OCI-LY3 (cell line): ENCODE measurements at regions not wholly inside any gene's neighbourhood (a gene's known extent, or its start where the extent isn't known, plus 50 kb on each side); places are given as distances from the start of the nearest gene placed in this dataset.
"Not testable (repeated sequence)": the region's sequence is repeated elsewhere in the genome, so short reads cannot be mapped to it uniquely, and the experiment has no call there.

ENCODE experiments used
- H2AFZ ChIP-seq: fragments of 200-600, 300-600 bp; shearing (Covaris generic); 2 replicates; pipeline ENCODE4 v1.6.0; 2014; ENCODE audit warnings: antibody characterized with exemption, low read depth, low read length
- H3K27ac ChIP-seq: fragments of 200-600, 300-600 bp; sonication (generic); 2 replicates; pipeline ENCODE4 v1.5.1; 2014; ENCODE audit warnings: mild to moderate bottlenecking, low read length, moderate library complexity, mixed read lengths
- H3K27me3 ChIP-seq: fragments of 200-600, 300-600 bp; sonication (generic); 2 replicates; pipeline ENCODE4 v1.6.1; 2014; ENCODE audit warnings: low read depth, low read length, mixed read lengths
- H3K36me3 ChIP-seq: fragments of 200-600, 300-600 bp; sonication (generic); replicated peaks from 2 replicates; pipeline ENCODE3; 2014; ENCODE audit warnings: low read depth, low read length, mixed read lengths
- H3K4me1 ChIP-seq: fragments of 300-600, 200-600 bp; sonication (generic); 2 replicates; pipeline ENCODE4 v1.6.1; 2014; ENCODE audit warnings: low read length, mixed read lengths
- H3K4me2 ChIP-seq: fragments of 200-600, 300-600 bp; sonication (generic); 2 replicates; pipeline ENCODE4 v1.6.1; 2014; ENCODE audit warnings: low read length, mixed read lengths
- H3K4me3 ChIP-seq: fragments of 300-600, 200-600 bp; sonication (generic); 2 replicates; pipeline ENCODE4 v1.5.1; 2014; ENCODE audit warnings: antibody characterized with exemption, mild to moderate bottlenecking, low read length, moderate library complexity
- H3K79me2 ChIP-seq: fragments of 300-600, 200-600 bp; shearing (Covaris generic); 2 replicates; pipeline ENCODE4 v1.6.1; 2014; ENCODE audit warnings: mild to moderate bottlenecking, low read length, mixed read lengths
- H3K9ac ChIP-seq: fragments of 300-600, 200-600 bp; shearing (Covaris generic); 2 replicates; pipeline ENCODE4 v1.6.0; 2014; ENCODE audit warnings: mild to moderate bottlenecking, low read length, moderate library complexity
- H3K9me3 ChIP-seq: fragments of 200-600, 300-600 bp; shearing (Covaris generic); 2 replicates; pipeline ENCODE4 v1.6.1; 2014; ENCODE audit warnings: low read length, mixed read lengths; ENCODE audit not compliant: insufficient read depth
- H4K20me1 ChIP-seq: fragments of 200-600, 300-600 bp; sonication (generic); 2 replicates; pipeline ENCODE4 v1.6.1; 2016; ENCODE audit warnings: low read length, mixed read lengths; ENCODE audit not compliant: insufficient read depth
- EZH2phosphoT487 ChIP-seq: fragments of 200-600 bp; shearing (Covaris generic); IDR thresholded peaks from 2 replicates; pipeline ENCODE4 v1.6.1; 2018; ENCODE audit warnings: antibody characterized with exemption, mixed run types, low read depth
- TF ChIP-seq, protein P1 (sequence below): fragments of 200-600, 300-600 bp; sonication (generic); IDR thresholded peaks from 2 replicates; pipeline ENCODE4 v1.5.1; 2014; ENCODE audit warnings: antibody characterized with exemption, low read length, low read depth

DNA sequence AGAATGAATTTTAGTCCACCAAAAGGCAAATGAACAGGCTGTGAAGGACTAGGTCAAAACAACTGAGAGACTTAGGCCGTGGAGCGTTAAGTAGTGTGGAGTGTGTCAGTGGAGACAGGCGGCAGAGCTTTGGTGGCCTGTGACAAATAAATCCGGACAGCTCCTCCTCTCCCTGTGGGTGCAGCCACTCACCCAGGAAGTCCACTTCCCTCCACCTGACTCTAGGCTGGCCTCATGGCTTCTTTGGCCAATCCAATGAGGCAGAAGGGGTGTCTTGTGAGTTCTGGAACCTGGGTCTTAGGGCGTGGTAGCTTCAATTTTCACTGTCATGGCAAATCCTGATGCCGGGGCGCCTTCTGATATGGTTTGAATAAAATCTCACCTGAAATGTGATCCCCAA lies 180.9 kb upstream of the C14orf180 start:
- H3K79me2 ChIP-seq = no peaks in the 10 kb centered on the region
- H3K4me3 ChIP-seq = no peak overlapping the region
- H3K9ac ChIP-seq = no peak overlapping the region
- no peak overlapping the region for H2AFZ ChIP-seq
- TF ChIP-seq EZH2phosphoT487 = no peak
- TF ChIP-seq, protein P1, sequence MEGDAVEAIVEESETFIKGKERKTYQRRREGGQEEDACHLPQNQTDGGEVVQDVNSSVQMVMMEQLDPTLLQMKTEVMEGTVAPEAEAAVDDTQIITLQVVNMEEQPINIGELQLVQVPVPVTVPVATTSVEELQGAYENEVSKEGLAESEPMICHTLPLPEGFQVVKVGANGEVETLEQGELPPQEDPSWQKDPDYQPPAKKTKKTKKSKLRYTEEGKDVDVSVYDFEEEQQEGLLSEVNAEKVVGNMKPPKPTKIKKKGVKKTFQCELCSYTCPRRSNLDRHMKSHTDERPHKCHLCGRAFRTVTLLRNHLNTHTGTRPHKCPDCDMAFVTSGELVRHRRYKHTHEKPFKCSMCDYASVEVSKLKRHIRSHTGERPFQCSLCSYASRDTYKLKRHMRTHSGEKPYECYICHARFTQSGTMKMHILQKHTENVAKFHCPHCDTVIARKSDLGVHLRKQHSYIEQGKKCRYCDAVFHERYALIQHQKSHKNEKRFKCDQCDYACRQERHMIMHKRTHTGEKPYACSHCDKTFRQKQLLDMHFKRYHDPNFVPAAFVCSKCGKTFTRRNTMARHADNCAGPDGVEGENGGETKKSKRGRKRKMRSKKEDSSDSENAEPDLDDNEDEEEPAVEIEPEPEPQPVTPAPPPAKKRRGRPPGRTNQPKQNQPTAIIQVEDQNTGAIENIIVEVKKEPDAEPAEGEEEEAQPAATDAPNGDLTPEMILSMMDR = no peak
- H3K4me1 ChIP-seq = no peaks in the 10 kb centered on the region
- H3K36me3 ChIP-seq = no peaks in the 10 kb centered on the region
- H3K27me3 ChIP-seq = no peaks in the 10 kb centered on the region
- H4K20me1 ChIP-seq = no peaks in the 10 kb centered on the region
- no peak overlapping the region for H3K4me2 ChIP-seq
- H3K9me3 ChIP-seq = 0 out of 2 replicates have a peak, but pooled peaks cover 3% of the 10 kb centered on the region
- no peak overlapping the region for H3K27ac ChIP-seq

DNA sequence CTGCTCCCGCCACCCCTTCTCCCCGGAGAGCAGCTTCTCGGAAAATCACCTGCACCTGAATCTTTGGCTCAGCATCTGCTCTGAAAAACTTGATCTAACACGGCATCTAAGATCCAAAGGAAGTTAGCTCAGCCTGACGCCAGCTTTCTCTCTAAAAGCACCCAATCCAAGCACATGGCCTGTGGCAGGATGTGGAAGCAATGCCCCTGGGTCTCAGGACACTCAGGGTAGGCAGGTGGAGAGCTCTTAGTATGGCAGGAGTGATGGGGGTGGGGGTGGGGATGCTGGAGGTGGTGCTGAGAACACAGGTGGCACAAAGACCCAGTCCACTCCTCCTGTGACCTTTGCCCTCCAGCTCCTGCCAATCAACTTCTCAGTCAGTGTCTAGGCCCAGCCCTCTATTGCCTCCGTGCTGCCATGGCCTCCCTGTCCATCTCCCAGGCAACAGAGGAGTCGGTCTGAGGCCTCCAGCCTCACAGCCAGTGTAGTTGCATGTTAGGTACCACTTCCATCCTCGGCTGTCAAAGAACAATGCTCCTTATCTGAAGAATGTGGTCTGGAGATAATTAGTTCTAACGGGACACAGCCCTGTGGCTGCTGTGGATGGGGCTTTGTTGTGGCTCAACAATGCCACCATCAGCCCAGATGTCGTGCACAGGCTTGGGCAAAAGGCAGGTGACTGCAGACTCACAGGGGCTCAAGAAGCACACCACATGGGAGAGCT lies 180.0 kb upstream of the C14orf180 start:
- H3K4me1 ChIP-seq = no peaks in the 10 kb centered on the region
- no peaks in the 10 kb centered on the region for H3K79me2 ChIP-seq
- H3K4me3 ChIP-seq = no peak overlapping the region
- H3K9ac ChIP-seq = no peak overlapping the region
- no peak overlapping the region for H2AFZ ChIP-seq
- H4K20me1 ChIP-seq = no peaks in the 10 kb centered on the region
- no peaks in the 10 kb centered on the region for H3K36me3 ChIP-seq
- H3K27ac ChIP-seq = no peak overlapping the region
- no peak overlapping the region for H3K4me2 ChIP-seq
- no peaks in the 10 kb centered on the region; the same call in 1 of the 2 replicates for H3K27me3 ChIP-seq
- 0 out of 2 replicates have a peak, but pooled peaks cover 3% of the 10 kb centered on the region for H3K9me3 ChIP-seq
- TF ChIP-seq, protein P1 = no peak
- no peak for TF ChIP-seq EZH2phosphoT487

DNA sequence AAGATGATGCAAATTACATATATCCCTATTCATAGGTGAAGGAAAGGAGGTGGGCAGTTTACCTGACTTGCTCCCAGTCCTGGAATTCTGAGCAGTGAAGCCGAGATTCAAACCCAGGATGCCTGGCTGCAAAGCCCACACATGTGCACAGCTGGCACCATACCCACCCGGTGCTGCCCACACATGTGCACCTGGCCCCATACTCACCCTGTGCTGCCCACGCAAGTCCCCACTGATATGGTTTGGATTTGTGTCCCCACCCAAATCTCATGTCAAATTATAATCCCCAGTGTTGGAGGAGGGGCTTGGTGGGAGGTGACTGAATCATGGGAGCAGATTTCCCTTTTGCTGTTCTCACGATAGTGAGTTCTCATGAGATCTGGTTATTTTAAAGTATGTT lies 179.2 kb upstream of the C14orf180 start:
- H3K4me1 ChIP-seq = no peaks in the 10 kb centered on the region
- no peak overlapping the region for H3K27ac ChIP-seq
- no peak overlapping the region for H3K4me3 ChIP-seq
- H3K36me3 ChIP-seq = no peaks in the 10 kb centered on the region
- no peak overlapping the region for H2AFZ ChIP-seq
- H3K4me2 ChIP-seq = no peak overlapping the region
- H4K20me1 ChIP-seq = no peaks in the 10 kb centered on the region
- no peaks in the 10 kb centered on the region for H3K79me2 ChIP-seq
- no peak for TF ChIP-seq EZH2phosphoT487
- TF ChIP-seq, protein P1 = no peak
- 0 out of 2 replicates have a peak, but pooled peaks cover 3% of the 10 kb centered on the region for H3K9me3 ChIP-seq
- H3K9ac ChIP-seq = no peak overlapping the region
- H3K27me3 ChIP-seq = peaks cover 3% of the 10 kb centered on the region; the same call in 1 of the 2 replicates

DNA sequence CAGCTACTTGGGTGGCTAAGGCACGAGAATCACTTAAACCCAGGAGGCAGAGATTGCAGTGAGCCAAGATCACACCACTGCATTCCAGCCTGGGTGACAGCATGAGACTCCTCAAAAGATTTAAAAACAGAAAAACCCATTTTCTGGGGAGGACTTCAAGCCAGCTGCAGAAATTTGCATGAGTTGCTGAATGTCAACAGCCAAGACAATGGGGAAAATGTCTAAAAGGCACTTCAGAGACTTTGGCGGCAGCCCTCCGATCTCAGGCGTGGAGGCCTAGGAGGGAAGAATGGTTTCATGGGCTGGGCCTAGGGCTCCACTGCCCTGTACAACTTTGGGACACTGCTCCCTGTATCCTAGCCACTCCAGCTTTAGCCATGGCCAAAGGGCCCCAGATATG lies 177.8 kb upstream of the C14orf180 start:
- no peaks in the 10 kb centered on the region for H3K36me3 ChIP-seq

DNA sequence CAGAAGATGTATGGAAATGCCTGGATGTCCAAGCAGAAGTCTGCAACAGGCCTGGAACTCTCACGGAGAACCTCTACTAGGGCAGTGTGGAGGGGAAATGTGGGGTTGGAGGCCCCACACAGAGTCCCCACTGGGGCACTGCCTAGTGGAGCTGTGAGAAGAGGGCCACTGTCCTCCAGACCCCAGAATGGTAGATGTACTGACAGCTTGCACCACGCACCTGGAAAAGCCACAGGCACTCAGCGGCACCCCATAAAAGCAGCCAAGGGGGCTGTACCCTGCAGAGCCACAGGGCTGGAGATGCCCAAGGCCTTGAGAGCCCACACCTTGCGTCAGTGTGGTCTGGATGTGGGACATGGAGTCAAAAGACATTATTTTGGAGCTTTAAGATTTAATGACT lies 177.3 kb upstream of the C14orf180 start:
- H3K36me3 ChIP-seq, H3K4me1 ChIP-seq, H2AFZ ChIP-seq, H3K79me2 ChIP-seq, H3K4me3 ChIP-seq, H3K27ac ChIP-seq, H4K20me1 ChIP-seq, H3K9ac ChIP-seq, H3K4me2 ChIP-seq, H3K9me3 ChIP-seq: not testable (repeated sequence)
- peaks cover 14% of the 10 kb centered on the region for H3K27me3 ChIP-seq

More for the DNA sequence above, 177.8 kb upstream of the C14orf180 start:
- Histone ChIP-seq H3K27me3 (peaks cover 12% of the 10 kb centered on the region), H2AFZ (no peak overlapping the region), H3K4me3 (no peak overlapping the region), H3K4me2 (no peak overlapping the region), H4K20me1 (no peaks in the 10 kb centered on the region), H3K4me1 (no peaks in the 10 kb centered on the region), H3K79me2 (no peaks in the 10 kb centered on the region), H3K9ac (no peak overlapping the region), H3K9me3 (0 out of 2 replicates have a peak, but pooled peaks cover 3% of the 10 kb centered on the region), H3K27ac (no peak overlapping the region)
- TF ChIP-seq EZH2phosphoT487 = no peak
- TF ChIP-seq, protein P1 = no peak
